ENCODE measurements at regions not wholly inside any gene's neighbourhood (a gene's known extent, or its start where the extent isn't known, plus 50 kb on each side); places are given as distances from the start of the nearest gene placed in this dataset.

DNA sequence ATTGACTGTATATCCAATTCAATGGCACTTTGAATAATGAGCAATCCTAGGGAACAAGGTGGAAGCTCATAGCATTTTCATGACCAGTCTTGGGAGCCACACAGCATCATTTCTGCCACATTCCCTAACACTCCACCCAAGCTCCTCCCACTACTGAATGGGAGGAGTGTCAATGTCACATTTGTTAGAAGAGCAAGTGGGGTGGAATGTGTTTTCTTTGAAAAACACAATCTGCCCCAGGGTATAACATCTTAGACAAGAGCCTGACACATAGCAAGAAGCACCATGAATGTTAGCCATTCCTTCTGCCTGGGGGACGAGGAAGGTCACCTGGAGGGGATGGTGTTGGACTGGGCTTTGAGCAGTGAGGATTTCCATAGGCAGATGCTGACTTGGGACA lies 258.3 kb upstream of the PMEPA1 start:
- Mint-ChIP-seq H3K27ac (no peak overlapping the region), H3K4me1 (no peaks in the 10 kb centered on the region), H3K36me3 (ENCODE audit: low read depth) (no peaks in the 10 kb centered on the region), H3K4me3 (no peak overlapping the region), H3K27me3 (ENCODE audit: insufficient read depth) (peaks cover 5% of the 10 kb centered on the region), H3K9me3 (no peaks in the 10 kb centered on the region)
- H3K4me3 ChIP-seq (ENCODE audit: low read length), result no peak overlapping the region
- no peaks in the 10 kb centered on the region for H3K9me3 ChIP-seq (ENCODE audit: control insufficient read depth, low read length)
- WGBS, 2 experiments (ENCODE audit: insufficient coverage in 1 of 2, insufficient read length in 1 of 2), result 78 to 82% methylated on average over 1 of the region's 1 CpG
- DNase-seq, result no peak
- no peak overlapping the region for H3K9ac ChIP-seq (ENCODE audit: extremely low read depth, low read length, poor library complexity, severe bottlenecking)
- H3K36me3 ChIP-seq (ENCODE audit: control insufficient read depth, insufficient read depth, low read length), result no peaks in the 10 kb centered on the region
- TF ChIP-seq, protein P1, sequence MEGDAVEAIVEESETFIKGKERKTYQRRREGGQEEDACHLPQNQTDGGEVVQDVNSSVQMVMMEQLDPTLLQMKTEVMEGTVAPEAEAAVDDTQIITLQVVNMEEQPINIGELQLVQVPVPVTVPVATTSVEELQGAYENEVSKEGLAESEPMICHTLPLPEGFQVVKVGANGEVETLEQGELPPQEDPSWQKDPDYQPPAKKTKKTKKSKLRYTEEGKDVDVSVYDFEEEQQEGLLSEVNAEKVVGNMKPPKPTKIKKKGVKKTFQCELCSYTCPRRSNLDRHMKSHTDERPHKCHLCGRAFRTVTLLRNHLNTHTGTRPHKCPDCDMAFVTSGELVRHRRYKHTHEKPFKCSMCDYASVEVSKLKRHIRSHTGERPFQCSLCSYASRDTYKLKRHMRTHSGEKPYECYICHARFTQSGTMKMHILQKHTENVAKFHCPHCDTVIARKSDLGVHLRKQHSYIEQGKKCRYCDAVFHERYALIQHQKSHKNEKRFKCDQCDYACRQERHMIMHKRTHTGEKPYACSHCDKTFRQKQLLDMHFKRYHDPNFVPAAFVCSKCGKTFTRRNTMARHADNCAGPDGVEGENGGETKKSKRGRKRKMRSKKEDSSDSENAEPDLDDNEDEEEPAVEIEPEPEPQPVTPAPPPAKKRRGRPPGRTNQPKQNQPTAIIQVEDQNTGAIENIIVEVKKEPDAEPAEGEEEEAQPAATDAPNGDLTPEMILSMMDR (conservative IDR thresholded peaks at IDR 0.05), result no peak
- no peak overlapping the region for H3K27ac ChIP-seq (ENCODE audit: low read depth, low read length)
- no peaks in the 10 kb centered on the region for H3K4me1 ChIP-seq (ENCODE audit: control insufficient read depth, insufficient read depth, low read length)
- no peaks in the 10 kb centered on the region for H3K27me3 ChIP-seq (ENCODE audit: control insufficient read depth, insufficient read depth, low read length, poor library complexity, severe bottlenecking)

DNA sequence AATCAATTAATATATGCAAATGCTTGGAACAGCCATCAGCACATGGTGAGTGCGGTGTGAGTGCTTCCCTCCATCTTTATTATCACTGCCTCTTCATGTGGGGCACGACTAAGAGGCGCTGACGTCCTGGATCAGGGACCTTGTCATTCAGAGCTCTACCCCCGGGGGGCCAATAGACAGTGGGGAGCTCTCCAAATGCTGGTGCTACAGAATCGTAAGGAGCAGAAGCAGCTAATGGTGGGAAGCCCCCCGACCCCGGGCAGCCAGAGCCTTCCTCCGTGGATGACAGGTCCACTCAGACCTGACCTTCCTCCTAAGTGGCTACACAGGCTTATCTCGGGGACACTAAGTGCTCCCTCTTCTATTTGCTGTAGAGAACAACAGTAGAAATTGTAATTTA lies 257.5 kb upstream of the PMEPA1 start:
- Histone ChIP-seq H3K27me3 (ENCODE audit: control insufficient read depth, insufficient read depth, low read length, poor library complexity, severe bottlenecking) (no peaks in the 10 kb centered on the region), H3K9me3 (ENCODE audit: control insufficient read depth, low read length) (no peaks in the 10 kb centered on the region), H3K9ac (ENCODE audit: extremely low read depth, low read length, poor library complexity, severe bottlenecking) (no peak overlapping the region), H3K4me1 (ENCODE audit: control insufficient read depth, insufficient read depth, low read length) (no peaks in the 10 kb centered on the region), H3K36me3 (ENCODE audit: control insufficient read depth, insufficient read depth, low read length) (no peaks in the 10 kb centered on the region), H3K4me3 (ENCODE audit: low read length) (no peak overlapping the region), H3K27ac (ENCODE audit: low read depth, low read length) (no peak overlapping the region)
- Mint-ChIP-seq H3K4me3 (no peak overlapping the region), H3K9me3 (no peaks in the 10 kb centered on the region), H3K27me3 (ENCODE audit: insufficient read depth) (peaks cover 5% of the 10 kb centered on the region), H3K4me1 (no peaks in the 10 kb centered on the region), H3K27ac (no peak overlapping the region), H3K36me3 (ENCODE audit: low read depth) (no peaks in the 10 kb centered on the region)
- 89 to 90% methylated on average over 10 of the region's 10 CpGs for WGBS, 2 experiments (ENCODE audit: insufficient coverage in 1 of 2, insufficient read length in 1 of 2)
- TF ChIP-seq, protein P1 (conservative IDR thresholded peaks at IDR 0.05), result no peak
- no peak for DNase-seq

DNA sequence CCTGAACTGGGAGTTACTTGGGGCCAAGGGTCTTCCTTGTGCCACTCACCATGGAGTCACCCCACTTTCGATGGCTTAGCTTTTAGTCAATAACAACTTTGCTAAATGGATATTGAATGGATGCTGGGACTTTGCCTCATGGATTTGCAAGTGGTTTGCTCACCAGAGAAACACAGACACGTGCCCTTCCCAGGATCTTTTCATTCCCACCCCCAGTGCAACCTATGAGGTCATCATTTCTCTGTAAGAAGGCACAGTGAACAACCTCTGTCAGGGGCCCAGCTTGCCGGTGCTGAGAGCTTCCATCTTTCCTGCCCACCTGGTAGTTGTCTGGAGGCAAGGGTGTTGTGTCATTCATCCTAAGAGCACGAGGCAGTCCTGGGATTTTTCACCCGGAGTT lies 256.8 kb upstream of the PMEPA1 start:
- no peaks in the 10 kb centered on the region for H3K36me3 ChIP-seq (ENCODE audit: control insufficient read depth, insufficient read depth, low read length)
- DNase-seq, result no peak
- H3K27ac ChIP-seq (ENCODE audit: low read depth, low read length), result no peak overlapping the region
- H3K4me1 ChIP-seq (ENCODE audit: control insufficient read depth, insufficient read depth, low read length), result no peaks in the 10 kb centered on the region
- no peaks in the 10 kb centered on the region for H3K27me3 ChIP-seq (ENCODE audit: control insufficient read depth, insufficient read depth, low read length, poor library complexity, severe bottlenecking)
- H3K4me3 ChIP-seq (ENCODE audit: low read length), result no peak overlapping the region
- no peaks in the 10 kb centered on the region for H3K9me3 Mint-ChIP-seq
- no peak overlapping the region for H3K27ac Mint-ChIP-seq
- H3K9me3 ChIP-seq (ENCODE audit: control insufficient read depth, low read length), result no peaks in the 10 kb centered on the region
- TF ChIP-seq, protein P1 (conservative IDR thresholded peaks at IDR 0.05), result no peak
- no peak overlapping the region for H3K4me3 Mint-ChIP-seq
- no peaks in the 10 kb centered on the region for H3K36me3 Mint-ChIP-seq (ENCODE audit: low read depth)
- no peaks in the 10 kb centered on the region for H3K4me1 Mint-ChIP-seq
- peaks cover 5% of the 10 kb centered on the region for H3K27me3 Mint-ChIP-seq (ENCODE audit: insufficient read depth)
- 80 to 90% methylated on average over 3 to 5 of the region's 5 CpGs for WGBS, 2 experiments (ENCODE audit: insufficient coverage in 1 of 2, insufficient read length in 1 of 2)
- H3K9ac ChIP-seq (ENCODE audit: extremely low read depth, low read length, poor library complexity, severe bottlenecking), result no peak overlapping the region

Data from endodermal cell (in vitro differentiated cells).